Fibroblast of lung (primary cell): ENCODE measurements at regions not wholly inside any gene's neighbourhood (a gene's known extent, or its start where the extent isn't known, plus 50 kb on each side); places are given as distances from the start of the nearest gene placed in this dataset.

Source experiments
- DNase-seq, 2 donors: peaks; one replicate each; pipeline versions ENCODE4 v3.0.0 to v3.0.0-alpha.2; 2010; ENCODE audit warnings: low read depth in 2 of 2
- H2AFZ ChIP-seq: 2 replicates; pipeline ENCODE4 v1.5.1; 2012; ENCODE audit warnings: low read length, control low read depth, inconsistent platforms
- H3K27ac ChIP-seq: 2 replicates; pipeline ENCODE4 v1.5.1; 2011; ENCODE audit warnings: low read length, control low read depth; ENCODE audit not compliant: insufficient read depth
- H3K27me3 ChIP-seq: 2 replicates; pipeline ENCODE4 v1.5.1; 2011; ENCODE audit warnings: mild to moderate bottlenecking, low read length; ENCODE audit not compliant: control insufficient read depth, insufficient read depth
- H3K36me3 ChIP-seq: 2 replicates; pipeline ENCODE4 v1.5.1; 2011; ENCODE audit warnings: low read length; ENCODE audit not compliant: control insufficient read depth, insufficient read depth
- H3K4me1 ChIP-seq: 2 replicates; pipeline ENCODE4 v1.5.1; 2011; ENCODE audit warnings: low read length; ENCODE audit not compliant: control insufficient read depth, insufficient read depth; ENCODE audit errors: extremely low read depth
- H3K4me2 ChIP-seq: 2 replicates; pipeline ENCODE4 v1.5.1; 2011; ENCODE audit warnings: low read length, control low read depth; ENCODE audit not compliant: insufficient read depth; ENCODE audit errors: extremely low read depth
- H3K4me3 ChIP-seq, 4 experiments: fragments of 200-600 bp in 1 of 4; sonication (generic) in 1 of 4; replicated peaks in 1 of 4; 2 replicates each; pipeline ENCODE4 v1.5.1; 2011 to 2016; ENCODE audit warnings: low read length in 4 of 4, low read depth in 3 of 4, mild to moderate bottlenecking in 3 of 4, control low read depth in 2 of 4, inconsistent platforms in 1 of 4, mixed read lengths in 1 of 4; ENCODE audit not compliant: insufficient read depth in 1 of 4; ENCODE audit errors: control extremely low read depth in 1 of 4
- H3K79me2 ChIP-seq: 2 replicates; pipeline ENCODE4 v1.5.1; 2012; ENCODE audit warnings: mild to moderate bottlenecking, low read length, inconsistent platforms; ENCODE audit not compliant: control insufficient read depth, insufficient read depth
- H3K9ac ChIP-seq: 2 replicates; pipeline ENCODE4 v1.5.1; 2011; ENCODE audit warnings: mild to moderate bottlenecking, low read length, control low read depth; ENCODE audit not compliant: insufficient read depth
- H3K9me3 ChIP-seq: 2 replicates; pipeline ENCODE4 v1.5.1; 2012; ENCODE audit warnings: low read depth, low read length; ENCODE audit not compliant: control insufficient read depth, insufficient read depth
- H4K20me1 ChIP-seq: 2 replicates; pipeline ENCODE4 v1.5.1; 2011; ENCODE audit warnings: low read length; ENCODE audit not compliant: control insufficient read depth, insufficient read depth; ENCODE audit errors: extremely low read depth
- EZH2 ChIP-seq: IDR thresholded peaks from 2 replicates; pipeline ENCODE4 v1.5.1; 2012; ENCODE audit warnings: low read length, control low read depth, mild to moderate bottlenecking; ENCODE audit errors: missing control alignments
- TF ChIP-seq, protein P1 (sequence below), 2 donors: IDR thresholded peaks in 1 of 2; conservative IDR thresholded peaks in 1 of 2; 1 replicate in 1 of 2; 2 replicates in 1 of 2; pipeline ENCODE4 v1.5.1; 2011 to 2012; ENCODE audit warnings: low read length in 2 of 2, control low read depth in 1 of 2, inconsistent platforms in 1 of 2, low read depth in 1 of 2, mild to moderate bottlenecking in 1 of 2

DNA sequence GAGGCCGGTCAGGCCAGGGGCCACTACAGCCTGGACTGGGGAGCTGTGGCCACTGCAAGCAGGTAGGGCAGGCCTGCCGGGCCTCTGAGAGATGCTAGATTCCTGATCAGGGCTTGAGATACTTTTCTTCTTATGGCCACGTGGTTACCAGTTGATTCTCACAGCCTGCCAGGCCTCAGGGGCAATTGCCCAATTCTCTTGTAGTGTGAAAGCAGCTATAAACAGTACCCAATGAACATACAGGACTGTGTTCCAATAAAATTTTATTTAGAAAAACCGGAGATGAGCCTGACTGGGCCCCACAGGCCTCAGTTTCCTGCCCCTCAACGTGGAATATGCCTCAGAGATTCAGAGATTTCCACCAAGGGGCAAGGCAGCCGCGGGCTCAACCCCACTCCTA is 475.2 kb downstream of the TCERG1L start:
- no peak overlapping the region for H2AFZ ChIP-seq
- H3K27me3 ChIP-seq, result no peaks in the 10 kb centered on the region
- H3K4me3 ChIP-seq, result no peak overlapping the region
- no peak for TF ChIP-seq EZH2
- DNase-seq, result no peak
- H4K20me1 ChIP-seq, result no peaks in the 10 kb centered on the region
- H3K9me3 ChIP-seq, result no peaks in the 10 kb centered on the region
- no peaks in the 10 kb centered on the region for H3K4me1 ChIP-seq
- H3K4me2 ChIP-seq, result no peak overlapping the region
- H3K36me3 ChIP-seq, result no peaks in the 10 kb centered on the region
- no peak overlapping the region for H3K27ac ChIP-seq
- H3K79me2 ChIP-seq, result no peaks in the 10 kb centered on the region
- no peak overlapping the region for H3K9ac ChIP-seq

DNA sequence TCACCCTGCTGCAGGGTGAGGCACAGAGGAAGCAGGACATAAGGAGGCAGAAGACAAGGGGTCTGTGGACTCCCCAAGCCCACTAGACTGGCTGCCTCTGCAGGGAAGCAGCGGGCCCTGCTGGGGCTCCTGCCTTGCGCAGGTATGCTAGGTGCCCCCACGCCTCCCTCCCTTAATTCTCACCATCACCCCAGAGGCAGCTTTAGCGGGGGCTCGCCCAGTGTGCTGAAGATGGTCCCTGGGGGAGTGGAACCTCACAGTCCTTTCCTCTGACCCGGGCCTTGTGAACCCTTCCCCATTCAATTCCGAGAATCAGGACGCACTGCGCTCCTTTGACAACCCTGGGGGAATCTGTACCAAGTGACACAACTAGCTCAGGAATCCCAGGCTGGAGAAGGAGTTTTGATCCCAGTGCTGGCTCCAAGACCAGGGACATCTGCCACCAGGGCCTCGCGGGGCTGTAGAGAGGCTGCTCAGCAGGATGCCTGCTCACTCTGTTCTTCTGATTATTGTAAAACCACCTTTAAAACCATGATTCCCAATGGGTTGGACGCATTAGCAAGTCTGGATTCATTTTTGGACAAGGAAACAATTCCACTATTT is 468.4 kb downstream of the TCERG1L start:
- Histone ChIP-seq H3K79me2 (no peaks in the 10 kb centered on the region), H3K4me2 (no peak overlapping the region), H3K4me1 (no peaks in the 10 kb centered on the region), H3K9ac (no peak overlapping the region), H3K27me3 (no peaks in the 10 kb centered on the region), H3K9me3 (no peaks in the 10 kb centered on the region), H4K20me1 (no peaks in the 10 kb centered on the region), H3K27ac (no peak overlapping the region), H3K4me3 (no peak overlapping the region), H2AFZ (no peak overlapping the region), H3K36me3 (no peaks in the 10 kb centered on the region)
- no peak for DNase-seq
- TF ChIP-seq, protein P1, sequence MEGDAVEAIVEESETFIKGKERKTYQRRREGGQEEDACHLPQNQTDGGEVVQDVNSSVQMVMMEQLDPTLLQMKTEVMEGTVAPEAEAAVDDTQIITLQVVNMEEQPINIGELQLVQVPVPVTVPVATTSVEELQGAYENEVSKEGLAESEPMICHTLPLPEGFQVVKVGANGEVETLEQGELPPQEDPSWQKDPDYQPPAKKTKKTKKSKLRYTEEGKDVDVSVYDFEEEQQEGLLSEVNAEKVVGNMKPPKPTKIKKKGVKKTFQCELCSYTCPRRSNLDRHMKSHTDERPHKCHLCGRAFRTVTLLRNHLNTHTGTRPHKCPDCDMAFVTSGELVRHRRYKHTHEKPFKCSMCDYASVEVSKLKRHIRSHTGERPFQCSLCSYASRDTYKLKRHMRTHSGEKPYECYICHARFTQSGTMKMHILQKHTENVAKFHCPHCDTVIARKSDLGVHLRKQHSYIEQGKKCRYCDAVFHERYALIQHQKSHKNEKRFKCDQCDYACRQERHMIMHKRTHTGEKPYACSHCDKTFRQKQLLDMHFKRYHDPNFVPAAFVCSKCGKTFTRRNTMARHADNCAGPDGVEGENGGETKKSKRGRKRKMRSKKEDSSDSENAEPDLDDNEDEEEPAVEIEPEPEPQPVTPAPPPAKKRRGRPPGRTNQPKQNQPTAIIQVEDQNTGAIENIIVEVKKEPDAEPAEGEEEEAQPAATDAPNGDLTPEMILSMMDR (conservative IDR thresholded peaks at IDR 0.05 in 1 of 2, IDR thresholded peaks at IDR 0.05 in 1 of 2; ENCODE audit: low read depth in 1 of 2, low read length in 2 of 2), result no peak
- no peak for TF ChIP-seq EZH2

DNA sequence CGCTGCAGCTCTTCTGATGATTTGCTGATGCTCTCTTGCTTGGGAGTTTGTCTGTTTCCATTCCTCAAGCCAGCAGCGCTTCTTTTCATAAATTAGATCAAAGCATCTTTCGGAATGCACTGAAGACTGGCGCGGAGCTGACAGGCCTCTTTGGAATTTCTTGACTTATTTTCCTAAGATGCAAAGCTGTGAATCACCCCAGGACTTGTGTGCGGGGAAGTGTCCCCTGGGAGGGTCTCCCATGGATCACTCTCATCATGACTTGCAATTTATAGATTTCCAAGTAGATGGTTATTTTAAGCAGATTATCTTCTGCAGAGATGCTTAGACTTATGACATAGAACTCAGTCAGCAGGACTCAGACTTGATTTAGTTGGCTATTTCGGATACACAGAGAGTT is 467.2 kb downstream of the TCERG1L start:
- Histone ChIP-seq H3K79me2 (no peaks in the 10 kb centered on the region), H3K9ac (no peak overlapping the region)

More for the DNA sequence above, 467.2 kb downstream of the TCERG1L start:
- H3K4me2 ChIP-seq, result no peak overlapping the region
- no peak overlapping the region for H3K4me3 ChIP-seq
- no peak overlapping the region for H2AFZ ChIP-seq
- no peaks in the 10 kb centered on the region for H4K20me1 ChIP-seq
- no peaks in the 10 kb centered on the region for H3K36me3 ChIP-seq
- H3K9me3 ChIP-seq, result no peaks in the 10 kb centered on the region
- H3K27me3 ChIP-seq, result no peaks in the 10 kb centered on the region
- no peak overlapping the region for H3K27ac ChIP-seq
- DNase-seq, result no peak
- TF ChIP-seq, protein P1 (conservative IDR thresholded peaks at IDR 0.05 in 1 of 2, IDR thresholded peaks at IDR 0.05 in 1 of 2; ENCODE audit: low read depth in 1 of 2, low read length in 2 of 2), result no peak
- no peak for TF ChIP-seq EZH2
- H3K4me1 ChIP-seq, result no peaks in the 10 kb centered on the region
